C4-2B (cell line): ENCODE measurements at regions not wholly inside any gene's neighbourhood (a gene's known extent, or its start where the extent isn't known, plus 50 kb on each side); places are given as distances from the start of the nearest gene placed in this dataset.

Source experiments
- H3K27ac ChIP-seq: fragments of 450-650 bp; 2 replicates; pipeline ENCODE4 v1.5.1; 2017
- ZFX ChIP-seq: fragments of 450-650 bp; IDR thresholded peaks from 2 replicates; pipeline ENCODE4 v1.6.1; 2017
- TF ChIP-seq, protein P1 (sequence below): fragments of 450-650 bp; conservative IDR thresholded peaks from 2 replicates; pipeline ENCODE4 v1.5.1; 2017; ENCODE audit warnings: mild to moderate bottlenecking

DNA sequence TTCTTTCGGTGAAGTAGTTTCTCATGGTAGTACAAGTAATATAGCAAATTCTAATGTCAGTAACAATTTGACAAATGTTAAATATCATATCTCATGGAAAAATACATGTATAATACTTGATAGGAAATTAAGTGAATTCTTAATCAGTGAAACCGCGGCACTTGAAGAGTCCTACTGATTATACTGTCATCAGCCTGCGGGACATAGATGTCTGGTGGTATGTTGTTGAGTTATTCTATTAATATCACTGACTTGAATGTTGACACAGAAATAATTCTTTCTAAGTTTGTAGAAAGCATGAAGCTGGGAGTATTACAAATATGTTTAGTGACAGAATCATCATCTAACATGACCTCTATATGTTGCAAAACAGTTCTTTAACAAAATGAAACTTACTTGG lies 479.8 kb upstream of the IMPG1 start:
- TF ChIP-seq, protein P1, sequence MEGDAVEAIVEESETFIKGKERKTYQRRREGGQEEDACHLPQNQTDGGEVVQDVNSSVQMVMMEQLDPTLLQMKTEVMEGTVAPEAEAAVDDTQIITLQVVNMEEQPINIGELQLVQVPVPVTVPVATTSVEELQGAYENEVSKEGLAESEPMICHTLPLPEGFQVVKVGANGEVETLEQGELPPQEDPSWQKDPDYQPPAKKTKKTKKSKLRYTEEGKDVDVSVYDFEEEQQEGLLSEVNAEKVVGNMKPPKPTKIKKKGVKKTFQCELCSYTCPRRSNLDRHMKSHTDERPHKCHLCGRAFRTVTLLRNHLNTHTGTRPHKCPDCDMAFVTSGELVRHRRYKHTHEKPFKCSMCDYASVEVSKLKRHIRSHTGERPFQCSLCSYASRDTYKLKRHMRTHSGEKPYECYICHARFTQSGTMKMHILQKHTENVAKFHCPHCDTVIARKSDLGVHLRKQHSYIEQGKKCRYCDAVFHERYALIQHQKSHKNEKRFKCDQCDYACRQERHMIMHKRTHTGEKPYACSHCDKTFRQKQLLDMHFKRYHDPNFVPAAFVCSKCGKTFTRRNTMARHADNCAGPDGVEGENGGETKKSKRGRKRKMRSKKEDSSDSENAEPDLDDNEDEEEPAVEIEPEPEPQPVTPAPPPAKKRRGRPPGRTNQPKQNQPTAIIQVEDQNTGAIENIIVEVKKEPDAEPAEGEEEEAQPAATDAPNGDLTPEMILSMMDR: no peak
- TF ChIP-seq ZFX: no peak
- no peak overlapping the region for H3K27ac ChIP-seq

DNA sequence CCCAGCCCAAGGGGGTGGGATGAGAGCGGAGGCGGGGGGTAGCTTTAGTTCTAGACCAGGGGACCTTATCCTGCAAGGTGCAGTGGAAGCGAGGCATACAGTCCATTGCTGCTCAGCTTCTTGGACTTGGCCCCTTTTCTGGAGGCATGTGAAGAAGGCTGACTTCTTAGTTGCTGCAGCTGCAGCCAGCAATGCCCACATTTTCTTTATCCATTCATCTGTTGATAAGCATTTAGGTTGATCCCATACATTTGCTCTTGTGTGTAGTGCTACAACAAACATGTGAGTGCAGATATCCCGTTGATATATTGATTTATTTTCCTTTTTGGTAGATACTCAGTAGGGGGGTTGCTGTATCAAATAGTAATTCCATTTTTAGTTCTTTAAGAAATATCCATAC lies 461.2 kb upstream of the IMPG1 start:
- TF ChIP-seq, protein P1: no peak
- TF ChIP-seq ZFX: no peak

DNA sequence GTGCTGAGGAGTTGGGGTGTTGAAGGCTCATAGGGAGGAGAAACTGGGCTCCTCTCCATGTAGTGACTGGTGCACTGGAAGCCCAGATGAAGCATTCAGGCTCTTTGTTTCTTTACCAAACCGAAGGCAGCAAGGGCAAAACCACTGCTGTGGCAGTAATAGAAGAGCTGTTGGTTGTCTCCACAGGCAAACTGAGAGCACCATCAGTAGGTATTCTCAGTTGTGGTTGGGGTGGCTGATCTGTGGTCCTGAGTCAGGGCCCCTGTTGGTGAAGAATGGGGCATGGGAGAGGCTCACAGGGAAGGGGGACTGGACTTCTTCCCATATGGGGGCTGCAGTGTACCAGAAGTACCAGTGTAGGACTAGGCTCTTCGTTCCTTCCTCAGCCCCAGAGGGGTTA lies 460.2 kb upstream of the IMPG1 start:
- TF ChIP-seq ZFX: no peak
- TF ChIP-seq, protein P1: no peak
- no peak overlapping the region for H3K27ac ChIP-seq

More for the DNA sequence above, 461.2 kb upstream of the IMPG1 start:
- no peak overlapping the region for H3K27ac ChIP-seq

DNA sequence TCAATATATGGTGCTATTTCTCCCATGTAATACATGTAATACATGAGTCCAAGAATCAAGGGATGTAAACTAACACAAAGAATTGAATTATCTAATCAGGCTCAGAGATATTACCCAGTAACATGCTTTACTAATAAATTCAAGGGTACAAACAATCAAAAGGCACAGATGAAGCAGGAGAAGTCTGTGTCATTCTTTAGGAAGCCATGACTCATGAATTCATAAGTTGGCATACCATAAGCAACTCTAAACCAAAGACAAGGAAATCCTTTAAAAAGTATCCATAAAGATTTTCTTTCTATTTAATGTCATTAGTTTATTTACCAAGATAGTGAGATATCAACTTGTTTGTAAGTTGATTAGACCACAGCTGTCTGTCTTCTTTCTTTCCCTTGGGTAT lies 446.0 kb upstream of the IMPG1 start:
- TF ChIP-seq, protein P1: no peak
- no peak for TF ChIP-seq ZFX
- no peak overlapping the region for H3K27ac ChIP-seq

DNA sequence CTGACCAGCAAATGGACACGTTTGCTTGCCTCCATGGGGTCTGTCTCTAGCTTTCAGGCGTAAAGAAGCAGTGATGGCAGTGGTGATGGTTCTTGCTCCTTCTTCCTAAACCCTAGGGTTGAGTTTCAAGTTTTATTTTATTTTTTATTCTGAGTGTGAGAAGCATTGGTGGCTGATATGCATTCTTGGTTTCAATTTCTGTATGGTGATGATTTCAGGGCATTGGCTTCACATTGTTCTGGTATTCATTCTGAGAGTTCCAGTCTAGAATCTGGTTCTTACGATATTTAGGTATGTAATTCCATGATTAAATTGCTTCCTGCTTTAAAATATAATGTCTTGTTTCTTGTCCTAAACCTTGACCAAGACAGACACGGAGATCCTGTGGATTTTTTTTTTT lies 444.5 kb upstream of the IMPG1 start:
- TF ChIP-seq ZFX: no peak
- TF ChIP-seq, protein P1: no peak

DNA sequence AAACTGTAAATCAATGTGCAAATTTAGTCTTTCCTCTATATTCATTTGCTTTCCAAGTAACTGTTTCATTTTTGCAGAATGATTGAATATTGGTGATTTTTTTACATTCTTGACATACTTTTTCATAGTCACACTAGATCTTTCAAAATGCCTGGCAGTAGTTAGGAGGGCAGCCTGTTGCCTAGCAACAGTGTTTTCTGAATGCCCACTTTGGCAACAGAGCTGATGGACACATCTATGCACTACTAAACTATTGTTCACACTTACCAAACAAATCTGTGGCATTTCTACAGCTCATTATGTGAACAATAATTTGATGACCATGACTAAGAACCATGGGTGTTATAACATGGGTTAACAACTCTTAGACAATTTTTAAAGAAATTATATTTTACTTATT lies 438.0 kb upstream of the IMPG1 start:
- TF ChIP-seq ZFX: no peak
- TF ChIP-seq, protein P1: no peak
- H3K27ac ChIP-seq: no peak overlapping the region

More for the DNA sequence above, 444.5 kb upstream of the IMPG1 start:
- no peak overlapping the region for H3K27ac ChIP-seq

DNA sequence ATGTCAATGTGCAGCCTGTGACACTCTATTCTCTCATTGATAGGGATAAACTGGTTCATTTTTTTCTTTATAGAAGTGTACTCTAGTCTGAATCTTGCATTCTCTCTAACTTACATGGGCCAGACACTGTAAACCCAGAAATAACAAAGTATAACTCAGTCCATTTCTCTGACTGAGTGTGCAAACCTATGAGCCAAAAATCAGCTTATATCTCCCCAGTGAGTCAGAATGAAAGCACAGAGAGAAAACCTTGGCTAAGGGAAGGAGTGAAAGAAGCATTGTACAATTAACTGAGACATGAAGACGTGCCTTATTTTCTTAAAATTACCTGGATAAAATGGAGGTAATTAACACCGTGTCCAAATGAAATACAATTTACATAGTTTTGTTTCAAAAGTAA lies 436.9 kb upstream of the IMPG1 start:
- H3K27ac ChIP-seq: no peak overlapping the region
- TF ChIP-seq, protein P1: no peak
- no peak for TF ChIP-seq ZFX

DNA sequence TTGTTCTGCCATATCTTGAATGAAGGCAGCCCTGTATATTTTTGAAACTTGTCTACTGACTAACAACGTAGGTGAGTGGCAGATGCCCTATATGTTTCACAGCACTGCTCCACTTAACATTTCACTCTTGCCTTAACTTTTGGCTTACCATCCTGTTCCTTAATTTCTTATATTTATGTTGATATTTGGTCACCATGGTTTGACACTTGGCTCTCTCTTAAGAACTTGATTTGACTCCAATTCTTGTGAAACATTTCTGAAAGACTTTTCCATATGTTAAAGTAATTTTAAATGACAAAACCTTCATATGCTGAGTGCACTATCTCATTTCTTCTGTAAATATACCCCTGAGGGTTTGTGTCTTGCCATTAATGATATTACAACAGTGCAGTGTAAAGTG lies 434.3 kb upstream of the IMPG1 start:
- H3K27ac ChIP-seq: no peak overlapping the region
- TF ChIP-seq, protein P1: no peak
- TF ChIP-seq ZFX: no peak
